ENCODE measurements at regions not wholly inside any gene's neighbourhood (a gene's known extent, or its start where the extent isn't known, plus 50 kb on each side); places are given as distances from the start of the nearest gene placed in this dataset.

DNA sequence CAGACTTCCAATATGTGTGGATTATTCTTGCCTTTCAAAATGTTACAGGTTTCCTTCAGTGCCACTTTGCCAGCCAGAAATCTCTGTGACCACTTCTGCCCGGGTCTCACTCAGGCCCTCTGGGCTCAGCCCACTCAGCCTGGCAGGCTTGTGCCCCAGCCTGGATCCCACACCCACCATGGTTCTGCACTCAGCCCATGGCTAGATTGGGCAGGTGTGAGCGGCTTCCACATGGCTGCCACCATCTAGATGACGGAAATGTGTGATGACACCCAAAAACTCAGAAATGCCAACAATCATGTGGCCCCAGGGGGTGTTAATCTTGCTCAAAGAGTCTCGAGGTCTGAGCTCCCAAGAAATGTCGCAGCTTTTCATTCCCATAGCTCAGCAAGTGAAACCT, 1097.5 kb upstream of the SLC39A10 start (continued):
- TF ChIP-seq HDAC6 (IDR thresholded peaks at IDR 0.05; ENCODE audit: low read depth, low read length) (no peak), ASH2L (IDR thresholded peaks at IDR 0.05; ENCODE audit: low read length) (no peak), TBP (IDR thresholded peaks at IDR 0.05; ENCODE audit: low read depth, low read length) (no peak), MAFK (IDR thresholded peaks at IDR 0.05; ENCODE audit: low read depth, low read length) (no peak)
- TF ChIP-seq, protein P1, sequence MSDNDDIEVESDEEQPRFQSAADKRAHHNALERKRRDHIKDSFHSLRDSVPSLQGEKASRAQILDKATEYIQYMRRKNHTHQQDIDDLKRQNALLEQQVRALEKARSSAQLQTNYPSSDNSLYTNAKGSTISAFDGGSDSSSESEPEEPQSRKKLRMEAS (IDR thresholded peaks at IDR 0.05): no peak
